ENCODE measurements at regions not wholly inside any gene's neighbourhood (a gene's known extent, or its start where the extent isn't known, plus 50 kb on each side); places are given as distances from the start of the nearest gene placed in this dataset.

- DNase-seq (ENCODE audit: low read depth) = no peak
- TF ChIP-seq CTCF (conservative IDR thresholded peaks at IDR 0.05; ENCODE audit: low read depth, low read length) = no peak
- H3K4me3 ChIP-seq (ENCODE audit: low read length) = no peak overlapping the region
These were observed 143.0 kb upstream of the PITX1 start for GRCh38 chr5:135176991-135177390.

GRCh38 chr5:135174315-135175096 is 140.5 kb upstream of the PITX1 start:
- TF ChIP-seq CTCF (conservative IDR thresholded peaks at IDR 0.05; ENCODE audit: low read depth, low read length) = peak; percentile 26
- H3K4me3 ChIP-seq (ENCODE audit: low read length) = no peak overlapping the region
- no peak for DNase-seq (ENCODE audit: low read depth)

GRCh38 chr5:135173662-135174290 is 139.7 kb upstream of the PITX1 start:
- no peak for TF ChIP-seq CTCF (conservative IDR thresholded peaks at IDR 0.05; ENCODE audit: low read depth, low read length)
- H3K4me3 ChIP-seq (ENCODE audit: low read length) = no peak overlapping the region
- DNase-seq (ENCODE audit: low read depth) = no peak

GRCh38 chr5:135172718-135173117 is 138.7 kb upstream of the PITX1 start:
- no peak for TF ChIP-seq CTCF (conservative IDR thresholded peaks at IDR 0.05; ENCODE audit: low read depth, low read length)
- no peak for DNase-seq (ENCODE audit: low read depth)
- no peak overlapping the region for H3K4me3 ChIP-seq (ENCODE audit: low read length)

- no peak for DNase-seq (ENCODE audit: low read depth)
- no peak for TF ChIP-seq CTCF (conservative IDR thresholded peaks at IDR 0.05; ENCODE audit: low read depth, low read length)
- no peak overlapping the region for H3K4me3 ChIP-seq (ENCODE audit: low read length)
These were observed 137.3 kb upstream of the PITX1 start for GRCh38 chr5:135171336-135171735.

GRCh38 chr5:135170500-135170899 is 136.5 kb upstream of the PITX1 start:
- TF ChIP-seq CTCF (conservative IDR thresholded peaks at IDR 0.05; ENCODE audit: low read depth, low read length) = no peak
- DNase-seq (ENCODE audit: low read depth) = no peak
- no peak overlapping the region for H3K4me3 ChIP-seq (ENCODE audit: low read length)

- no peak for TF ChIP-seq CTCF (conservative IDR thresholded peaks at IDR 0.05; ENCODE audit: low read depth, low read length)
These were observed 135.7 kb upstream of the PITX1 start for GRCh38 chr5:135169753-135170152.

More at GRCh38 chr5:135169753-135170152, 135.7 kb upstream of the PITX1 start:
- no peak overlapping the region for H3K4me3 ChIP-seq (ENCODE audit: low read length)
- no peak for DNase-seq (ENCODE audit: low read depth)

All from retinal pigment epithelial cell (primary cell).